ENCODE measurements at regions not wholly inside any gene's neighbourhood (a gene's known extent, or its start where the extent isn't known, plus 50 kb on each side); places are given as distances from the start of the nearest gene placed in this dataset.

DNA sequence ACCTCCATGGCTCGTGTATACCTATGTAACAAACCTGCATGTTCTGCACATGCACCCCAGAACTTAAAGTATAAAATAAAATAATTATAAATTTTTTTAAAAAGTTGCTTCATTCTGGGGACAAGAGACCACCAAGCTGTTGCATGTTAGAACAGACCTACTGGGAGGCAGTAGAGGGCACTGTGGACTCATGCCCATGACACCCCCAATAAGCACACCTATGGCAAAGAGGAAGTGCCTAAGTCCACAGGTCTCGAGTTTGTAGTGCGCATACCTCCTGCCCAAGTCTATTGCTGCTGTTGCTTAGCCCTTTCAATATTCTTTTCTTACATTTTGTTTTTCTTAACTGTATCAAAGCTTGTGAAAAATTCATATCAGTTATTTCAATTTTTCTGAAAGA lies 267.9 kb upstream of the THBS1 start:
- TF ChIP-seq, protein P1, sequence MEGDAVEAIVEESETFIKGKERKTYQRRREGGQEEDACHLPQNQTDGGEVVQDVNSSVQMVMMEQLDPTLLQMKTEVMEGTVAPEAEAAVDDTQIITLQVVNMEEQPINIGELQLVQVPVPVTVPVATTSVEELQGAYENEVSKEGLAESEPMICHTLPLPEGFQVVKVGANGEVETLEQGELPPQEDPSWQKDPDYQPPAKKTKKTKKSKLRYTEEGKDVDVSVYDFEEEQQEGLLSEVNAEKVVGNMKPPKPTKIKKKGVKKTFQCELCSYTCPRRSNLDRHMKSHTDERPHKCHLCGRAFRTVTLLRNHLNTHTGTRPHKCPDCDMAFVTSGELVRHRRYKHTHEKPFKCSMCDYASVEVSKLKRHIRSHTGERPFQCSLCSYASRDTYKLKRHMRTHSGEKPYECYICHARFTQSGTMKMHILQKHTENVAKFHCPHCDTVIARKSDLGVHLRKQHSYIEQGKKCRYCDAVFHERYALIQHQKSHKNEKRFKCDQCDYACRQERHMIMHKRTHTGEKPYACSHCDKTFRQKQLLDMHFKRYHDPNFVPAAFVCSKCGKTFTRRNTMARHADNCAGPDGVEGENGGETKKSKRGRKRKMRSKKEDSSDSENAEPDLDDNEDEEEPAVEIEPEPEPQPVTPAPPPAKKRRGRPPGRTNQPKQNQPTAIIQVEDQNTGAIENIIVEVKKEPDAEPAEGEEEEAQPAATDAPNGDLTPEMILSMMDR (IDR thresholded peaks at IDR 0.05; ENCODE audit: insufficient read depth, low read depth, low read length, missing control alignments) = peak; percentile 50
- peak; percentile 82 for DNase-seq (ENCODE audit: low read depth)
- H3K4me3 ChIP-seq (ENCODE audit: low read depth, low read length) = no peak overlapping the region

DNA sequence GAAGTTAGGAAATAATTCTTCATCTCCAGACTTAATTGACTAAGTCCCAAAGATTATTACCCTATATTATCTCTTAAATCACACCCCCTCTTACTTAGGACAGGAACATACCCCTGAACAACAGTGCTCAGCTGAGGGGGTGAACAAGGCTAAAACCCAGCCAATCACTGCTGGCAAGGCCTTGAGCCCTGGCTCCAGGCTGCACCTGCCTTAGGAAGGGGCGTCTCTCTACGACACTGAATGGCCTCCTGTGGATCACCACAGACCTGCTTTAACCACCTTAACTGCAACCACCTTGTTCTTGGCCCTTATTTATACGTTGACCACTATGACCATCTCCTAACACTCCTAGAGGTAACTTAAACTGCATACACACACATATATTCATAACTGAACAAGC lies 267.4 kb upstream of the THBS1 start:
- TF ChIP-seq, protein P1 (IDR thresholded peaks at IDR 0.05; ENCODE audit: insufficient read depth, low read depth, low read length, missing control alignments) = no peak

DNA sequence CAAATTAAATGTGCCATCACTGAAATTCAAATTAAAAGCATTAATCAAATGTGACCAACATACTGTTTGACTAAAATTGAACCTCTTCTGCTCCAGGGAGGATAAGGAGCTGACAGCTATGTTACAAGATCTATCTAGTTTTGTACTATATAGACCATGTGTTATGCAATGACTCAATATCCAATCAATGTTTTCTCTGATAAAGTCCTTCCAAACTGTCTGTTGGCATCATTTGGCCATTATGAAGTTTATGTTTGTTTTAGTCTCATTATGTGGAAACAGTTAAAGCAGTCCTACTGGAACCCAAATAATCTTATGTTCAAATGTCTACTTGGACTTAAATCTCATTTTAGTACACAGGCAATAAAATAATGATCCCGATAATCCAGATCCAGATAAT lies 267.0 kb upstream of the THBS1 start:
- TF ChIP-seq, protein P1 (IDR thresholded peaks at IDR 0.05; ENCODE audit: insufficient read depth, low read depth, low read length, missing control alignments) = no peak
- H3K4me3 ChIP-seq (ENCODE audit: low read depth, low read length) = no peak overlapping the region
- no peak for DNase-seq (ENCODE audit: low read depth)

More for the DNA sequence above, 267.4 kb upstream of the THBS1 start:
- DNase-seq (ENCODE audit: low read depth) = no peak
- H3K4me3 ChIP-seq (ENCODE audit: low read depth, low read length) = no peak overlapping the region

DNA sequence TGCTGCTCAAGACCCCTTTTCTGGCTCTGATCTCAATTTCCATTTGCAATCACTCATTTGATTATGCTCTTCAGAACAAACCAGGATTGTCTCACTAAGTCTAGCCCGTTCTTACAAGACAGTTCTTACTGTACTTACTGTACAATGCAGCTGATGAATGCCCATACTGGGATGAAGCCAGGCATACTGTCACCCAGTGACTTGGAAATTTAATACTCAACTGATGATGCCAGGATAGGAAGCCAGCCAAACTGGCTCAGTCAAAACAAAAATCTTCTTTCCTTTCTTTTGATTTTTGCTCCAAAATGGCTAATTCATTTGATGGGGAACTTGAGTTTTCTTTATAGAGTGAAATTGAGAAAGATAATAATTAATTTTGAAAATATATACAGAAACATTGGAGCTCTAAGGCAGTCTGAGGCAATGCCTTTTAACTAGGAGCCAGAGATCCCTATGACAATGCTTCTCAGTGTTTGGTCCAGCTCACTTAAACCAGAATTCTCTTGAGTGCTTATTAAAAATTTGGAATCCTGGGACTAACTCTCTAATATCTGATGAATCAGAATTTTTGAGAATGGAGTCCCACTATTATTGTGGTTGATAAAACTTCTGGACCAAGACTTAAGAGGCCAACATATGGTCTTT lies 265.6 kb upstream of the THBS1 start:
- DNase-seq (ENCODE audit: low read depth) = no peak
- H3K4me3 ChIP-seq (ENCODE audit: low read depth, low read length) = no peak overlapping the region
- TF ChIP-seq, protein P1 (IDR thresholded peaks at IDR 0.05; ENCODE audit: insufficient read depth, low read depth, low read length, missing control alignments) = no peak

DNA sequence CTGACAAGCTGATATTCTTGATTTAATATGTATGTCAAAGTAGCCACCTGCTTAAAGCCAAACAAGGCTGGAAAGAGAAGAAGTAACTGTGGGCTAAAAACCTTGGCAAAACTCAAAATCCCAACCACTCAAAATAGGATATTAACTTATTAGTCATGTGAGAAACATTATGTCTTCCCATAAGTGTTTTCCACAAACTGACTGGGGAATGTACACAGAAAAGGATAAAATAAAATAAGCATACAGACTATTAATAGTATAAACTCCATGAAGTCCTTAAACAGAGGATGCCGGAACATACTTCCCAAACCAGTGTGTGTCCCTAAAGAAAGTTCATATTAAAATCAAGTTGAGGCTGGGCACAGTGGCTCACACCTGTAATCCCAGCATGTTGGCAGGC lies 263.7 kb upstream of the THBS1 start:
- TF ChIP-seq, protein P1 (IDR thresholded peaks at IDR 0.05; ENCODE audit: insufficient read depth, low read depth, low read length, missing control alignments) = no peak
- no peak overlapping the region for H3K4me3 ChIP-seq (ENCODE audit: low read depth, low read length)
- DNase-seq (ENCODE audit: low read depth) = no peak

- H3K4me3 ChIP-seq (ENCODE audit: low read depth, low read length) = no peak overlapping the region
- no peak for DNase-seq (ENCODE audit: low read depth)
- TF ChIP-seq, protein P1 (IDR thresholded peaks at IDR 0.05; ENCODE audit: insufficient read depth, low read depth, low read length, missing control alignments) = no peak
These were observed 262.6 kb upstream of the THBS1 start for GRCh38 chr15:39318231-39318630.

GRCh38 chr15:39320355-39320754 lies 260.5 kb upstream of the THBS1 start:
- TF ChIP-seq, protein P1 (IDR thresholded peaks at IDR 0.05; ENCODE audit: insufficient read depth, low read depth, low read length, missing control alignments) = no peak
- DNase-seq (ENCODE audit: low read depth) = no peak

More at GRCh38 chr15:39320355-39320754, 260.5 kb upstream of the THBS1 start:
- no peak overlapping the region for H3K4me3 ChIP-seq (ENCODE audit: low read depth, low read length)

Measured in GM12865 (cell line).